IPS DF 6.9 (cell line): ENCODE measurements at regions not wholly inside any gene's neighbourhood (a gene's known extent, or its start where the extent isn't known, plus 50 kb on each side); places are given as distances from the start of the nearest gene placed in this dataset.

Experiments
- DNase-seq: peaks from one replicate; pipeline ENCODE4 v3.0.0-alpha.2; 2013; ENCODE audit warnings: low read depth, low spot score
- H3K27ac ChIP-seq: one replicate; pipeline ENCODE4 v1.5.1; 2013; ENCODE audit warnings: low read length, control low read depth
- H3K27me3 ChIP-seq: 2 replicates; pipeline ENCODE4 v1.6.1; 2013; ENCODE audit warnings: mild to moderate bottlenecking, low read length; ENCODE audit not compliant: control insufficient read depth, insufficient read depth
- H3K36me3 ChIP-seq: 2 replicates; pipeline ENCODE4 v1.6.1; 2013; ENCODE audit warnings: low read length; ENCODE audit not compliant: control insufficient read depth, insufficient read depth
- H3K4me1 ChIP-seq: 2 replicates; pipeline ENCODE4 v1.6.1; 2013; ENCODE audit warnings: low read length; ENCODE audit not compliant: control insufficient read depth, insufficient read depth
- H3K4me3 ChIP-seq: 2 replicates; pipeline ENCODE4 v1.5.1; 2013; ENCODE audit warnings: mild to moderate bottlenecking, low read length
- H3K9me3 ChIP-seq: 2 replicates; pipeline ENCODE4 v1.6.1; 2013; ENCODE audit warnings: low read length, inconsistent platforms; ENCODE audit not compliant: control insufficient read depth, insufficient read depth
- WGBS: extraction: QIAGEN DNeasy Blood & Tissue Kit; methylation state at CpG from one replicate; pipeline ENCODE4 v1.1.7; 2013; ENCODE audit warnings: mixed read lengths, missing lambda C conversion rate; ENCODE audit not compliant: insufficient read length, insufficient coverage; 5-methylcytosine and 5-hydroxymethylcytosine counted together

DNA sequence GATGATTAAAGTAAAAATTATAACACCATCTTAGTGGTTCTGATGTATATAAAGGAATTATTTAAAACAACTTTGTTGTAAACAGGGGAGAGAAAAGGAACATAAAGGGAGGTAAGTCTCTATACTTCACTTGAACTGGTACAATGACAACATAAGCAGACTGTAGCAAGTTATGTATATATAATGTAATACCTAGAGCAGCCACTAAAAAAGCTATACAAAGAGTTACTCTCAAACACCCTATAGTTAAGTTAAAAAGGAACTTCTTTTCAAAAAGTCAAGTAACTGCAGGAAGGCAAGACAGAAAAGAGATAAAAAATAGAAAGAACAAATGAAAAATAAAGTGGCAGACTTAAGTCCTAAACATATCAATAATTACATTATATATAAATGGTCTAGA lies 82.3 kb downstream of the ZNF503 start:
- Histone ChIP-seq H3K36me3 (no peaks in the 10 kb centered on the region), H3K27ac (no peak overlapping the region), H3K9me3 (no peaks in the 10 kb centered on the region), H3K4me3 (no peak overlapping the region), H3K4me1 (no peaks in the 10 kb centered on the region), H3K27me3 (no peaks in the 10 kb centered on the region)
- DNase-seq: no peak

DNA sequence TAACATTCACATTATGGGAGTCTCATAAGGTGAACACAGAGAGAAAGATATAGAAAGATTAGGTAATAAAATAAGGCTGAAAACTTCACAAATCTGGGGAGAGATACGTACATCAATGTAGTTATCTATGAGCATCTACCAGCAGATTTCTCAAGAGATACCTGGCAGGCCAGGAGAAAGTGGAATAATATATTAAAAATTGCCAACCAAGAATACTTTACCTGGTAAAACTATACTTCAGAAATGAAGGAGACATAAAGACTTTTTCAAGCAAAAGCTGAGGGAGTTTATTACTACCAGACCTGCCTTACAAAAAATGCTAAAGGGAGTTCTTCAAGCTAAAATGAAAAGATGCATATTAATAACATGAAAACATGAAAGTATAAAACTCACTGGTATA lies 78.8 kb upstream of the COMTD1 start:
- H3K9me3 ChIP-seq: no peaks in the 10 kb centered on the region
- H3K4me3 ChIP-seq: no peak overlapping the region
- no peak overlapping the region for H3K27ac ChIP-seq
- no peaks in the 10 kb centered on the region for H3K27me3 ChIP-seq
- H3K36me3 ChIP-seq: no peaks in the 10 kb centered on the region
- WGBS: no CpG with 5 or more reads among the region's 1 CpG
- no peak for DNase-seq
- H3K4me1 ChIP-seq: no peaks in the 10 kb centered on the region

DNA sequence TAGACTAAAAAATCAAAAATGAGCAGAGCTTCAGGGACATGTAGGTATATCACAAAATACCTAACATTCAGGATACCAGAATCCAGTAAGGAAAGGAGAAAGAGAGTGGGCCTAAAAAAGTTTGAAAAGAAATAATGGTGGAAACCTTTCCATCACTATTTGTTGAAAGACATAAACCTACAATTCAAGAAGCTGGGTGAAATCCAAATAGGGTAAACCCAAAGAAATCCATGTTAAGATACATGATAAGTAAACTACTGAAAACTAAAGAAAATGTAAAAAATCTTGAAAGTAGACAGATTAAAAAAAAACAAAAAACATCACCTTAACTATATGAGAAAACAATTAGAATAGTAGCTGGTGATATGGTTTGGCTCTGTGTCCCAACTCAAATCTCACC lies 76.7 kb upstream of the COMTD1 start:
- no peak overlapping the region for H3K4me3 ChIP-seq
- H3K9me3 ChIP-seq: no peaks in the 10 kb centered on the region
- H3K27ac ChIP-seq: no peak overlapping the region
- no peaks in the 10 kb centered on the region for H3K36me3 ChIP-seq
- no peaks in the 10 kb centered on the region for H3K27me3 ChIP-seq
- DNase-seq: no peak
- no peaks in the 10 kb centered on the region for H3K4me1 ChIP-seq

DNA sequence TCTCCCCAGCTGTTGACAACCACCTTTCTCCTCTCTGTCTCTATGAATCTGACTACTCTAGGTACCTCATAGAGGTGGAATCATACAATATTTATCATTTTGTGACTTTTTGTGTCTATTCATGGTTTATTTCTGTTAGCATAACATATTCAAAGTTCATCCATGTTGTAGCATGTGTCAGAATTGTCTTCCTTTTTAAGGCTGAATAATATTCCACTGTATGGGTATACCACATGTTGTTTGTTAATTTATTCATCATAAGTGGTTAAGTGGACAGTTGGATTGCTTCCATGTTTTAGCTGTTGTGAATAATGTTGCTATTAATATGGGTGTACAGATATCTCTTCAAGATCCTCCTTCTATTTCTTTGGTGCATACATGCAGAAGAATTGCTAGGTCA lies 69.9 kb upstream of the COMTD1 start:
- H3K36me3 ChIP-seq: no peaks in the 10 kb centered on the region
- DNase-seq: no peak
- no peaks in the 10 kb centered on the region for H3K4me1 ChIP-seq
- H3K27ac ChIP-seq: no peak overlapping the region
- no peak overlapping the region for H3K4me3 ChIP-seq
- H3K9me3 ChIP-seq: no peaks in the 10 kb centered on the region
- H3K27me3 ChIP-seq: no peaks in the 10 kb centered on the region

DNA sequence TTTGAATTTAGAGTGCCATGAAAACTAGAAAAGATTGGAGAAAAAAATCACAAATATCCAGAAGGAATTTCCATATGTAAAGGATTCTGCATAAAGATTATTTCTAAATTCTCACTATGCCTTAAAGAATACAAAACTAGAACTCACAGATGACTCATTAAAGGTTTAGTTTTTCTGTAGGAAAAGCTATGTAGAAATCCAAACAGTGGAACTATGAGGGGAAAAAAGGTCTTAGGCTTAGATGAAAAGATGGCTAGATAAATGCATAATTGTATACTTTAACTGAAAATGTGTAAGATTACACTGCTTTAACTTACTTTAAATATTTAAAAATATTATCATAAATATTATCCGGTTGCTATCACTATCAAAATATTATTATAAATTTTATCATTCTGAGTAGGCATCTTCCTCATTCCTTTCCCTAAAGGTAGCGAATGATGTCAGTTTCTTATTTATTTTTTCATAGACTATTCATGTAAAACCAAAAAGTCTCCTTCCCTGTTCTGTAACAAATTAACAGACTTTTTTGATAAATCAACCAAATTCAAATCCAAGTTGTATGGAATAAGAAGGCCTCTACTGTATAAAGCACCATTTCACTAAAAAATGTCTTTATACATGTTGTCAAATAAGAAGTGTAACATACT lies 69.1 kb upstream of the COMTD1 start:
- H3K27ac ChIP-seq: no peak overlapping the region
- no CpG with 5 or more reads among the region's 2 CpGs for WGBS
- no peaks in the 10 kb centered on the region for H3K4me1 ChIP-seq
- no peaks in the 10 kb centered on the region for H3K9me3 ChIP-seq
- no peaks in the 10 kb centered on the region for H3K27me3 ChIP-seq
- no peak for DNase-seq
- H3K36me3 ChIP-seq: no peaks in the 10 kb centered on the region
- H3K4me3 ChIP-seq: no peak overlapping the region

DNA sequence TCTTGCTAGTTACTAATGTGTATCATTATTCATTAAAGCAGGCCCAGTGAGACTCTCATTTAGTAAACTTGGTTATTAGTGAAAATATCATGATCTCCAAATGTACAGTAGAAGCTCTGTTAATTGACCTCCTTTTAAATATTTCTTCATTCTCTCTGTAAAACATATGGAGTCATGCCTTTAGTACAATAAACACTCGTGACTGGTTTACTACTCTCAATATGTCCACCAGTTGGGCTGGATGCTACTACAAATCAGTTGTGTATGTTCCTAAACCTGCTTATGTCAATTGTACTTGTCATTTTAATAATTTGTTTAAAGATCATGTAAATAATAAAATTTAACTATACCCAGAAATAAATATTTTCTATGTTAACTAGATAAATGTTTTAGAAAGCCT lies 68.6 kb upstream of the COMTD1 start:
- no peak overlapping the region for H3K4me3 ChIP-seq
- WGBS: no CpG with 5 or more reads among the region's 1 CpG
- no peak overlapping the region for H3K27ac ChIP-seq
- no peaks in the 10 kb centered on the region for H3K36me3 ChIP-seq
- DNase-seq: no peak
- no peaks in the 10 kb centered on the region for H3K4me1 ChIP-seq
- no peaks in the 10 kb centered on the region for H3K27me3 ChIP-seq
- H3K9me3 ChIP-seq: no peaks in the 10 kb centered on the region

DNA sequence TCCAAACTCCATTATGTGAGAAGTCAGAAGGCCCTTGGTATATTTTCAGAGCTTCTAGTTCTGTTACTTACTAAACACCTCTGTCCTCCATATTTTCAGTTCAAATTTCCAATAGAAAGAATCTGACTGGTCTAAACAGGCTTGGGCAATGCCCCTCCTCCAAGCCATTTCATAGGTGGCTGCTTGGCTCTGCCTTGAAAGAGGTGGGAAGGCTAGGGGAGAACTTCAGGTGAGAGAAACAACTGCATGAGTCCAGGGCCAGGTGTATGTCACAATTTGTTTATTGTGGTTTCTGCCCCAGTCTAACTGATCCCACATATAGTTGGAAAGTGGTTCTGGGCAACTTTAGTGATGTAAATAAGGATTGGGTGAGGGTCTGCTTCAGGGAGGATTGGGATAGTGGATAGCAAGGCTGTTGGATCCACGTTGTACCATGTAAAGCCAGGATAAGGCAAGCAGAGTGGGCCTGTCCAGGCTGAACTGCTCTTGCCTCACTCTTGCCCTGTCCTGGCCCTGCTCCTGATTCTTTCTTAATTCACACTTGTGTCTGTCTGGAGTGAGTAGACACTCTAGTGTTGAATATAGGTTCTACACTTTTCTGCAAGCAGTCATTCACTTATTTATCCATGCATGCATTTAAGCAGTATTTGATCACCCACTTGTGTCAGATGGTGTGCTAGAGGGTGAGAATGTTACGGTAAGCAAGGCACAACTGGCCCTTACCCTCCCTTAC lies 67.5 kb upstream of the COMTD1 start:
- no peaks in the 10 kb centered on the region for H3K4me1 ChIP-seq
- H3K27me3 ChIP-seq: no peaks in the 10 kb centered on the region
- DNase-seq: no peak
- H3K9me3 ChIP-seq: no peaks in the 10 kb centered on the region
- no CpG with 5 or more reads among the region's 2 CpGs for WGBS
- no peak overlapping the region for H3K27ac ChIP-seq
- H3K36me3 ChIP-seq: no peaks in the 10 kb centered on the region
- H3K4me3 ChIP-seq: no peak overlapping the region

DNA sequence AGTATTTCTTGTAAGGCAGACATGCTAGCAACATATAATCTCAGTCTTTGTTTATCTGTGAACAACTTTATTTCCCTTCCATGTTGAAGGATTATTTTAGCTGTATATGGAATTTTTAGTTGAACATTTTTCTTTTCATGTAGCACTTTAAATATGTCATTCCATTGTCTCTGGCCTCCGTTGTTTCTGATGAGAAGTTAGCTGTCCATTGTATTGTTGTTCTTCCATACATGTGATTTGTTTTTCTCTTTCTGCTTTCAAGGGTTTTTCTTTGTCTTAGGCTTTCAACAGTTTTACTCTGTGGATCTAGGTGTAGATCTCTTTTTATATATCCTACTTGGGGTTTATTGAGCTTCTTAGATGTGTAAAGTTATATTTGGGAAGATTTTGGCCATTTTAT lies 66.3 kb upstream of the COMTD1 start:
- H3K9me3 ChIP-seq: no peaks in the 10 kb centered on the region
- H3K36me3 ChIP-seq: no peaks in the 10 kb centered on the region
- no CpG with 5 or more reads among the region's 1 CpG for WGBS

DNA sequence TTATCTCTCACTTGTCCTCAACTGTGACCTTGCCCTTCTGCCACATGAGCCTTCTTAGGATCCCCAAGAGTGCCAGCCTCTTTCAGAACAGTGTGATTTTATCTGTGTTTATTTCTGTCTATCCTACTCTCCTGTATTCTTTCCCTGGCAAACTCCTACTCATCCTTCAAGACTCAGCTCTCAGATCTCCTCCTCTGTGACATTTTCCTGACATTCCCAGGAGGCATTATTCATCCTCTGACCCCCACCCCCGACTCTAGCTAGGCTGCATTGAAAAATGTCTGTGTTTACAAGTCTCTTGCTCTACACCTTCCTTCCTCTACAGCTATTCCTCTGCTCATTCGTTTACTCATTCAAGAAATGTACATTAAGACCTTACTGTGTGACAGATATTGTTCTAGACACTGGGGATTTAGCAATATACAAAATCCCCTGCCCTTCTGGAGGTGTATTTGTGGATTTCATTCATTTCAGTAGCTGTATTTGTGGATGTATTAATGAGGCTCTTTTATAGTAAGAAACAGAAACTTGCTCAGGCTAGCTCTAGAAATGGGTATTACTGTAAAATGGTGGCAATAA lies 61.4 kb upstream of the COMTD1 start:
- peaks cover 15% of the 10 kb centered on the region; the same call in 1 of the 2 replicates for H3K27me3 ChIP-seq
- WGBS: no CpG with 5 or more reads among the region's 2 CpGs

More for the DNA sequence above, 66.3 kb upstream of the COMTD1 start:
- Histone ChIP-seq H3K27me3 (no peaks in the 10 kb centered on the region), H3K4me3 (no peak overlapping the region), H3K27ac (no peak overlapping the region), H3K4me1 (no peaks in the 10 kb centered on the region)
- no peak for DNase-seq

DNA sequence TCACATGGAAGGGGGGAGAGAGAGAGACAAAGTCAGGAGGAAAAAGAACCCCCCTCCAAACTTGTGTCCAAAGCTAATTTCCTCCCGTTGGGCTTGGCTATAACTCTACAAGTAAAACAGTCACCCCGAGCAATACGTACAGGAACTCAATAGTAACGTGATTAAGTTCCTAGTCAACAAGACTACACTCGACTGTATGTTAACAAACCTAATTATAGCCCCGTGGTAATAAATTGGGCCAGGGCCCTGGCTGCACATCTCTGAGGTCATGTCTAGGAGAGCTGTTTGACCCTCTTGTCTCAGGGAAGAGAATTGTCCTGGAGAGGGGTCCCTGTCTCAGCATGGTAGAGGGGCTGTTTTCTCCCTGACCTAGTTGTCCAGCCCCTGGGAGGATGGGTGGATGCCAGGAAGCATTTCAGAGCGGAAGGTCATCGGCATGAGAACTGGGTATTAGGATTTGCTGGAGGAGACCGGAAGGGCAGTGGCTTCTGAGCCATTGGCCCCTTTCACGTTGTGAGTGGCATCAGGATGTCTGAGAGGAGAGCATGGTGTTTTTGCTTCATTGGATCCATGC lies 60.2 kb upstream of the COMTD1 start:
- no CpG with 5 or more reads among the region's 10 CpGs for WGBS
- H3K4me1 ChIP-seq: no peaks in the 10 kb centered on the region
- no peak overlapping the region for H3K27ac ChIP-seq
- peaks cover 15% of the 10 kb centered on the region; the same call in 1 of the 2 replicates for H3K27me3 ChIP-seq
- H3K36me3 ChIP-seq: no peaks in the 10 kb centered on the region
- no peaks in the 10 kb centered on the region for H3K9me3 ChIP-seq
- no peak overlapping the region for H3K4me3 ChIP-seq
- no peak for DNase-seq

More for the DNA sequence above, 61.4 kb upstream of the COMTD1 start:
- no peaks in the 10 kb centered on the region for H3K36me3 ChIP-seq
- DNase-seq: no peak
- no peak overlapping the region for H3K4me3 ChIP-seq
- H3K4me1 ChIP-seq: no peaks in the 10 kb centered on the region
- H3K27ac ChIP-seq: no peak overlapping the region
- H3K9me3 ChIP-seq: no peaks in the 10 kb centered on the region
